K562 (cell line): ENCODE measurements at regions not wholly inside any gene's neighbourhood (a gene's known extent, or its start where the extent isn't known, plus 50 kb on each side); places are given as distances from the start of the nearest gene placed in this dataset.

Experiments used
- ATAC-seq: fragments of 200-7000 bp; cut with Tn5 transposase; 3 replicates; pipeline ENCODE4 v1.9.1; 2020; ENCODE audit warnings: moderate library complexity
- BruUV-seq: library from RNA; stranded (reverse); fragments of 400-500 nt; replicated peaks from 2 replicates; lab custom pipeline; 2021; lab: Mats Ljungman, UMichigan
- CTCF ChIA-PET: fragments of 300-600 bp; formaldehyde crosslinking; extraction: SDS; loops from one replicate; lab custom pipeline; 2021; ENCODE audit warnings: low intra/inter-chr PET ratio; lab: Yijun Ruan, JAX
- POLR2A ChIA-PET: fragments of 300-600, 350-650 bp; sonication (Branson Sonifier 250); formaldehyde crosslinking; extraction: SDS; loops from one replicate; lab custom pipeline; 2021; ENCODE audit warnings: antibody characterized with exemption, inconsistent platforms; lab: Yijun Ruan, JAX
- DNase-seq, 4 experiments: peaks; one replicate each; pipeline versions ENCODE4 v3.0.0 to v3.0.0-alpha.2; 2011 to 2018; ENCODE audit warnings: low spot score in 3 of 4, mixed read lengths in 3 of 4; ENCODE audit errors: extremely low read depth in 1 of 4
- FAIRE-seq: peaks from 2 replicates; lab custom pipeline; 2011; peaks lifted over from hg19 to GRCh38; lab: Jason Lieb, UNC
- H2AFZ ChIP-seq: 2 replicates; pipeline ENCODE4 v1.6.0; 2011; ENCODE audit warnings: low read depth, low read length, control low read depth, inconsistent platforms
- H3K27ac ChIP-seq: fragments of 200-600 bp; 3 replicates; pipeline ENCODE4 v1.8.0; 2011; ENCODE audit warnings: low read depth, mild to moderate bottlenecking, control low read depth, inconsistent platforms, low read length, moderate library complexity, mixed read lengths; ENCODE audit errors: extremely low read depth
- H3K27me3 ChIP-seq, 2 experiments: fragments of 300-600 bp in 1 of 2; 2 replicates in 1 of 2; 3 replicates in 1 of 2; pipeline versions ENCODE4 v1.6.0 to v1.8.0; 2011; ENCODE audit warnings: inconsistent platforms in 2 of 2, low read length in 2 of 2, mild to moderate bottlenecking in 1 of 2, mixed read lengths in 1 of 2, moderate library complexity in 1 of 2; ENCODE audit not compliant: control insufficient read depth in 2 of 2, insufficient read depth in 2 of 2
- H3K36me3 ChIP-seq: fragments of 300-600 bp; 3 replicates; pipeline ENCODE4 v1.8.0; 2011; ENCODE audit warnings: mild to moderate bottlenecking, low read length, inconsistent platforms; ENCODE audit not compliant: control insufficient read depth, insufficient read depth
- H3K4me1 ChIP-seq, 2 experiments: fragments of 200-600 bp in 1 of 2; replicated peaks in 1 of 2; 2 replicates in 1 of 2; 3 replicates in 1 of 2; pipeline versions ENCODE4 v1.5.1 to v1.8.0; 2011; ENCODE audit warnings: inconsistent platforms in 2 of 2, low read length in 2 of 2, mild to moderate bottlenecking in 1 of 2, mixed read lengths in 1 of 2, moderate library complexity in 1 of 2; ENCODE audit not compliant: control insufficient read depth in 2 of 2, insufficient read depth in 2 of 2
- H3K4me2 ChIP-seq: 2 replicates; pipeline ENCODE4 v1.6.1; 2011; ENCODE audit warnings: low read length, control low read depth, inconsistent platforms, mixed read lengths; ENCODE audit not compliant: insufficient read depth
- H3K4me3 ChIP-seq: fragments of 200-600 bp; sonication (generic), shearing (Covaris generic); 2 replicates; pipeline ENCODE4 v1.5.1; 2016; ENCODE audit warnings: control low read depth, inconsistent platforms
- H3K79me2 ChIP-seq: fragments of 200-600 bp; 3 replicates; pipeline ENCODE4 v1.8.0; 2011; ENCODE audit warnings: low read length, inconsistent platforms; ENCODE audit not compliant: control insufficient read depth, insufficient read depth
- H3K9ac ChIP-seq, 2 experiments: 2 replicates each; pipeline versions ENCODE4 v1.6.0 to v1.6.1; 2011; ENCODE audit warnings: low read depth in 2 of 2, low read length in 2 of 2, control low read depth in 1 of 2, inconsistent platforms in 1 of 2, mild to moderate bottlenecking in 1 of 2, mixed read lengths in 1 of 2; ENCODE audit not compliant: insufficient read depth in 1 of 2
- H3K9me1 ChIP-seq: one replicate; pipeline ENCODE4 v1.6.0; 2011; ENCODE audit warnings: inconsistent platforms, mild to moderate bottlenecking, low read length, moderate library complexity; ENCODE audit not compliant: control insufficient read depth, insufficient read depth
- H3K9me3 ChIP-seq: replicated peaks from 2 replicates; pipeline ENCODE4 v1.5.1; 2011; ENCODE audit warnings: low read depth, low read length, inconsistent platforms; ENCODE audit not compliant: control insufficient read depth, insufficient read depth
- H4K20me1 ChIP-seq: replicated peaks from 2 replicates; pipeline ENCODE4 v1.6.1; 2011; ENCODE audit warnings: low read length, inconsistent platforms, mixed read lengths; ENCODE audit not compliant: control insufficient read depth, insufficient read depth
- BCL6 ChIP-seq: fragments of 250-450 bp; sonication (Bioruptor Pico); IDR thresholded peaks from 2 replicates; pipeline ENCODE4 v1.4.0; 2020
- BMI1 ChIP-seq: fragments of 150-350 bp; IDR thresholded peaks from 2 replicates; pipeline ENCODE4 v1.6.1; 2014; ENCODE audit warnings: low read length
- COPS2 ChIP-seq: fragments of 450-650 bp; conservative IDR thresholded peaks from 2 replicates; pipeline ENCODE4 v1.6.1; 2016; ENCODE audit warnings: mild to moderate bottlenecking, moderate library complexity
- EHMT2 ChIP-seq: fragments of 450-650 bp; IDR thresholded peaks from 2 replicates; pipeline ENCODE4 v1.6.1; 2018; ENCODE audit warnings: antibody characterized with exemption
- GABPB2 ChIP-seq: fragments of 250-450 bp; sonication (Bioruptor Pico); conservative IDR thresholded peaks from 2 replicates; pipeline ENCODE4 v1.5.1; 2021; ENCODE audit warnings: mild to moderate bottlenecking
- NFE2 ChIP-seq: IDR thresholded peaks from 2 replicates; pipeline ENCODE4 v1.6.1; 2014; ENCODE audit warnings: antibody characterized with exemption, low read depth
- NFIC ChIP-seq: fragments of 450-650 bp; IDR thresholded peaks from 2 replicates; pipeline ENCODE4 v1.6.1; 2017; ENCODE audit warnings: mild to moderate bottlenecking, inconsistent platforms
- PHF20 ChIP-seq: fragments of 450-650 bp; IDR thresholded peaks from 2 replicates; pipeline ENCODE4 v1.6.1; 2018; ENCODE audit not compliant: partially characterized antibody
- PTTG1 ChIP-seq: fragments of 450-650 bp; IDR thresholded peaks from 2 replicates; pipeline ENCODE4 v1.6.1; 2016; ENCODE audit warnings: low read depth, mild to moderate bottlenecking, missing genetic modification characterization, missing compliant biosample characterization
- PYGO2 ChIP-seq: fragments of 450-650 bp; IDR thresholded peaks from 2 replicates; pipeline ENCODE4 v1.6.1; 2016; ENCODE audit warnings: mild to moderate bottlenecking, missing genetic modification characterization, moderate library complexity, missing compliant biosample characterization
- RBM39 ChIP-seq: fragments of 200-400 bp; formaldehyde crosslinking; optimal IDR thresholded peaks from 2 replicates; pipeline ENCODE3; 2018; ENCODE audit warnings: low read depth, low read length
- SMARCC2 ChIP-seq: fragments of 450-650 bp; IDR thresholded peaks from 2 replicates; pipeline ENCODE4 v1.6.1; 2017; ENCODE audit warnings: antibody characterized with exemption, moderate library complexity, mild to moderate bottlenecking, low read depth
- SRSF1 ChIP-seq: fragments of 200-400 bp; formaldehyde crosslinking; IDR thresholded peaks from 2 replicates; pipeline ENCODE4 v1.6.1; 2017; ENCODE audit warnings: mild to moderate bottlenecking, low read depth, low read length, moderate library complexity
- THRAP3 ChIP-seq: fragments of 450-650 bp; IDR thresholded peaks from 2 replicates; pipeline ENCODE4 v1.6.1; 2016; ENCODE audit warnings: mild to moderate bottlenecking, inconsistent platforms, borderline replicate concordance
- ZNF324 ChIP-seq: fragments of 250-450 bp; sonication (Bioruptor Pico); IDR thresholded peaks from 2 replicates; pipeline ENCODE4 v1.4.0; 2020; ENCODE audit warnings: mild to moderate bottlenecking
- WGBS: fragments of 100-300 bp; shearing (Covaris generic); methylation state at CpG from one replicate; pipeline ENCODE4 v1.1.6; 2016; ENCODE audit warnings: low coverage, mixed read lengths; ENCODE audit not compliant: insufficient coverage; ENCODE audit errors: missing lambda C conversion rate; 5-methylcytosine and 5-hydroxymethylcytosine counted together
- in situ Hi-C: fragments of 300-500 bp; cut with MboI; formaldehyde crosslinking; loops from 4 replicates; pipeline ENCODE4 v1.15.0; 2018; ENCODE audit warnings: inconsistent platforms, mixed read lengths
- intact Hi-C: fragments of 100-400 bp; cut with micrococcal nuclease; formaldehyde crosslinking; loops from 2 replicates; pipeline ENCODE4 v1.14.2; 2022
- TF ChIP-seq, protein P1 (sequence below), 2 experiments: fragments of 450-650 bp in 1 of 2; sonication (generic) in 1 of 2; formaldehyde crosslinking in 1 of 2; IDR thresholded peaks in 1 of 2; conservative IDR thresholded peaks in 1 of 2; 2 replicates each; pipeline versions ENCODE4 v1.6.1 to v1.8.1; 2016 to 2023; ENCODE audit warnings: mild to moderate bottlenecking in 2 of 2, moderate library complexity in 2 of 2, inconsistent platforms in 1 of 2, missing genetic modification reagents in 1 of 2
- TF ChIP-seq, protein P2 (sequence below): fragments of 450-650 bp; formaldehyde crosslinking; IDR thresholded peaks from 2 replicates; pipeline ENCODE4 v1.4.0; 2020; ENCODE audit warnings: mild to moderate bottlenecking, moderate library complexity
- TF ChIP-seq, protein P3 (sequence below): fragments of 450-650 bp; IDR thresholded peaks from 2 replicates; pipeline ENCODE4 v1.7.1; 2018; ENCODE audit warnings: mild to moderate bottlenecking, low read depth; ENCODE audit not compliant: partially characterized antibody
- TF ChIP-seq, protein P4 (sequence below): conservative IDR thresholded peaks from 2 replicates; pipeline ENCODE4 v1.6.1; 2011; ENCODE audit warnings: low read depth, mild to moderate bottlenecking, low read length; ENCODE audit not compliant: control insufficient read depth

DNA sequence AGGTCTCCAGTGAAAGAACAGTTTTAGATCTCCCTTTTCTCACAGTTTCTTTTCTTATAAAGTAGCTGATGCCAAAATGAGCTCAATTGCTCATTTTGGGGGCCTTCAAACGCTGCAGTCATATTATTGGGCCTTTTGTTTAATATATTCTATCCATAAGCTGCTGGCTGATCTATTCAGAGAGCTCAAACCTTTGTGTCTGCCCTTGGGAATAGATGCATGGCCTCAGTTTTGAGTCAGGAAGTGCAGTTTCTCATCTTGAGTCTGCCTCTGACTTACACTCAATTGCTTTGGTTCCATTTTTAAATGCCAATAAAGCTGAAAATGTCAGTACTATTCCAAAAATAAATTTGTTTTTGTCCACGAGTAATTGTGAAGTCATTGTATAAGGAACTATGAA is 468.9 kb downstream of the KLF12 start:
- H3K9me3 ChIP-seq: no peaks in the 10 kb centered on the region
- peaks cover 0 to 9% of the 10 kb centered on the region in 2 experiments; a peak in 1 of 5 replicates for H3K27me3 ChIP-seq
- H3K4me2 ChIP-seq: no peak overlapping the region
- no peaks in the 10 kb centered on the region for H4K20me1 ChIP-seq
- H3K4me3 ChIP-seq: no peak overlapping the region
- H3K36me3 ChIP-seq: no peaks in the 10 kb centered on the region
- ChIA-PET CTCF (no interaction called here), POLR2A (interaction anchor here (1.3 kb wide), 1 partner anchor 11 kb away, joined by 3 read pairs; no protein-coding TSS in a partner anchor)
- 0% methylated on average over 2 of the region's 2 CpGs for WGBS
- H3K4me1 ChIP-seq: no peaks in the 10 kb centered on the region; a peak in 1 of 5 replicates
- DNase-seq (no peak), ATAC-seq (no peak), FAIRE-seq (no peak)
- no peaks in the 10 kb centered on the region for H3K9me1 ChIP-seq
- in situ Hi-C loops (no loop called here), intact Hi-C loops (no loop called here)
- no peak overlapping the region for H3K27ac ChIP-seq
- no peak overlapping the region for H2AFZ ChIP-seq
- no peaks in the 10 kb centered on the region for H3K79me2 ChIP-seq
- no peak for TF ChIP-seq COPS2
- TF ChIP-seq, protein P1, sequence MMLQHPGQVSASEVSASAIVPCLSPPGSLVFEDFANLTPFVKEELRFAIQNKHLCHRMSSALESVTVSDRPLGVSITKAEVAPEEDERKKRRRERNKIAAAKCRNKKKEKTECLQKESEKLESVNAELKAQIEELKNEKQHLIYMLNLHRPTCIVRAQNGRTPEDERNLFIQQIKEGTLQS (IDR thresholded peaks at IDR 0.05): no peak
- TF ChIP-seq, protein P1 (CRISPR knock-in tag; conservative IDR thresholded peaks at IDR 0.05): no peak
- no peak for TF ChIP-seq ZNF324 (CRISPR knock-in tag)
- TF ChIP-seq, protein P2, sequence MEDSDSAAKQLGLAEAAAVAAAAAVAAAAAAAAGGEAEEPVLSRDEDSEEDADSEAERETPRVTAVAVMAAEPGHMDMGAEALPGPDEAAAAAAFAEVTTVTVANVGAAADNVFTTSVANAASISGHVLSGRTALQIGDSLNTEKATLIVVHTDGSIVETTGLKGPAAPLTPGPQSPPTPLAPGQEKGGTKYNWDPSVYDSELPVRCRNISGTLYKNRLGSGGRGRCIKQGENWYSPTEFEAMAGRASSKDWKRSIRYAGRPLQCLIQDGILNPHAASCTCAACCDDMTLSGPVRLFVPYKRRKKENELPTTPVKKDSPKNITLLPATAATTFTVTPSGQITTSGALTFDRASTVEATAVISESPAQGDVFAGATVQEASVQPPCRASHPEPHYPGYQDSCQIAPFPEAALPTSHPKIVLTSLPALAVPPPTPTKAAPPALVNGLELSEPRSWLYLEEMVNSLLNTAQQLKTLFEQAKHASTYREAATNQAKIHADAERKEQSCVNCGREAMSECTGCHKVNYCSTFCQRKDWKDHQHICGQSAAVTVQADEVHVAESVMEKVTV (CRISPR knock-in tag): no peak
- no peak for TF ChIP-seq NFIC
- TF ChIP-seq THRAP3: no peak
- TF ChIP-seq, protein P3, sequence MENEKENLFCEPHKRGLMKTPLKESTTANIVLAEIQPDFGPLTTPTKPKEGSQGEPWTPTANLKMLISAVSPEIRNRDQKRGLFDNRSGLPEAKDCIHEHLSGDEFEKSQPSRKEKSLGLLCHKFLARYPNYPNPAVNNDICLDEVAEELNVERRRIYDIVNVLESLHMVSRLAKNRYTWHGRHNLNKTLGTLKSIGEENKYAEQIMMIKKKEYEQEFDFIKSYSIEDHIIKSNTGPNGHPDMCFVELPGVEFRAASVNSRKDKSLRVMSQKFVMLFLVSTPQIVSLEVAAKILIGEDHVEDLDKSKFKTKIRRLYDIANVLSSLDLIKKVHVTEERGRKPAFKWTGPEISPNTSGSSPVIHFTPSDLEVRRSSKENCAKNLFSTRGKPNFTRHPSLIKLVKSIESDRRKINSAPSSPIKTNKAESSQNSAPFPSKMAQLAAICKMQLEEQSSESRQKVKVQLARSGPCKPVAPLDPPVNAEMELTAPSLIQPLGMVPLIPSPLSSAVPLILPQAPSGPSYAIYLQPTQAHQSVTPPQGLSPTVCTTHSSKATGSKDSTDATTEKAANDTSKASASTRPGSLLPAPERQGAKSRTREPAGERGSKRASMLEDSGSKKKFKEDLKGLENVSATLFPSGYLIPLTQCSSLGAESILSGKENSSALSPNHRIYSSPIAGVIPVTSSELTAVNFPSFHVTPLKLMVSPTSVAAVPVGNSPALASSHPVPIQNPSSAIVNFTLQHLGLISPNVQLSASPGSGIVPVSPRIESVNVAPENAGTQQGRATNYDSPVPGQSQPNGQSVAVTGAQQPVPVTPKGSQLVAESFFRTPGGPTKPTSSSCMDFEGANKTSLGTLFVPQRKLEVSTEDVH: no peak
- no peak for TF ChIP-seq BMI1
- TF ChIP-seq NFE2: no peak
- no peak for TF ChIP-seq SMARCC2
- TF ChIP-seq BCL6 (CRISPR knock-in tag): no peak
- no peak for TF ChIP-seq PYGO2 (tag)
- no peak for TF ChIP-seq GABPB2
- no peak for TF ChIP-seq RBM39
- no peak for TF ChIP-seq EHMT2
- no peak for TF ChIP-seq PTTG1 (tag)
- no peak for TF ChIP-seq PHF20
- TF ChIP-seq, protein P4, sequence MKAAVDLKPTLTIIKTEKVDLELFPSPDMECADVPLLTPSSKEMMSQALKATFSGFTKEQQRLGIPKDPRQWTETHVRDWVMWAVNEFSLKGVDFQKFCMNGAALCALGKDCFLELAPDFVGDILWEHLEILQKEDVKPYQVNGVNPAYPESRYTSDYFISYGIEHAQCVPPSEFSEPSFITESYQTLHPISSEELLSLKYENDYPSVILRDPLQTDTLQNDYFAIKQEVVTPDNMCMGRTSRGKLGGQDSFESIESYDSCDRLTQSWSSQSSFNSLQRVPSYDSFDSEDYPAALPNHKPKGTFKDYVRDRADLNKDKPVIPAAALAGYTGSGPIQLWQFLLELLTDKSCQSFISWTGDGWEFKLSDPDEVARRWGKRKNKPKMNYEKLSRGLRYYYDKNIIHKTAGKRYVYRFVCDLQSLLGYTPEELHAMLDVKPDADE: no peak
- no peak for TF ChIP-seq SRSF1
- BruUV-seq: no TSS peak
- H3K9ac ChIP-seq: no peak overlapping the region
